ENCODE measurements at regions not wholly inside any gene's neighbourhood (a gene's known extent, or its start where the extent isn't known, plus 50 kb on each side); places are given as distances from the start of the nearest gene placed in this dataset.
"Not testable (repeated sequence)": the region's sequence is repeated elsewhere in the genome, so short reads cannot be mapped to it uniquely, and the experiment has no call there.

- H3K27ac ChIP-seq (ENCODE audit: low read length); ATAC-seq; intact Hi-C loops (cut with DNase I); H3K9me3 ChIP-seq (ENCODE audit: control insufficient read depth, low read length); DNase-seq; H3K4me3 ChIP-seq (ENCODE audit: low read length); H3K27me3 ChIP-seq (ENCODE audit: control insufficient read depth, insufficient read depth); H3K4me1 ChIP-seq (ENCODE audit: control insufficient read depth, insufficient read depth, low read length): not testable (repeated sequence)
- WGBS = 59% methylated on average over 5 of the region's 5 CpGs
Measured at GRCh38 chr13:18238586-18238985, 943.0 kb downstream of the TUBA3C start.

- Histone ChIP-seq H3K4me1 (ENCODE audit: control insufficient read depth, insufficient read depth, low read length) (no peaks in the 10 kb centered on the region), H3K27me3 (ENCODE audit: control insufficient read depth, insufficient read depth) (no peaks in the 10 kb centered on the region), H3K27ac (ENCODE audit: low read length) (no peak overlapping the region), H3K9me3 (ENCODE audit: control insufficient read depth, low read length) (no peaks in the 10 kb centered on the region), H3K4me3 (ENCODE audit: low read length) (no peak overlapping the region)
- peak in 1 of 3 donors; percentile 43 for DNase-seq
- ATAC-seq = no peak
- intact Hi-C loops (cut with DNase I) = no loop called here
- 93% methylated on average over 34 of the region's 34 CpGs for WGBS
Measured at GRCh38 chr13:18236528-18236815, 945.2 kb downstream of the TUBA3C start.

- H3K4me1 ChIP-seq (ENCODE audit: control insufficient read depth, insufficient read depth, low read length) = no peaks in the 10 kb centered on the region
- peak in 2 of 3 donors; percentile 48 to 49 for DNase-seq
- no peaks in the 10 kb centered on the region for H3K27me3 ChIP-seq (ENCODE audit: control insufficient read depth, insufficient read depth)
- no peak overlapping the region for H3K27ac ChIP-seq (ENCODE audit: low read length)
- no peaks in the 10 kb centered on the region for H3K9me3 ChIP-seq (ENCODE audit: control insufficient read depth, low read length)
- WGBS = 97% methylated on average over 94 of the region's 94 CpGs
- intact Hi-C loops (cut with DNase I) = no loop called here
- ATAC-seq = no peak
- no peak overlapping the region for H3K4me3 ChIP-seq (ENCODE audit: low read length)
Measured at GRCh38 chr13:18235756-18236527, 945.7 kb downstream of the TUBA3C start.

GRCh38 chr13:18235172-18235571 lies 946.5 kb downstream of the TUBA3C start:
- Histone ChIP-seq H3K27ac (ENCODE audit: low read length) (no peak overlapping the region), H3K4me3 (ENCODE audit: low read length) (no peak overlapping the region), H3K27me3 (ENCODE audit: control insufficient read depth, insufficient read depth) (no peaks in the 10 kb centered on the region), H3K4me1 (ENCODE audit: control insufficient read depth, insufficient read depth, low read length) (no peaks in the 10 kb centered on the region), H3K9me3 (ENCODE audit: control insufficient read depth, low read length) (no peaks in the 10 kb centered on the region)
- intact Hi-C loops (cut with DNase I) = no loop called here
- ATAC-seq (no peak), DNase-seq (peak in 1 of 3 donors; percentile 38)
- WGBS = 98% methylated on average over 47 of the region's 47 CpGs

DNA sequence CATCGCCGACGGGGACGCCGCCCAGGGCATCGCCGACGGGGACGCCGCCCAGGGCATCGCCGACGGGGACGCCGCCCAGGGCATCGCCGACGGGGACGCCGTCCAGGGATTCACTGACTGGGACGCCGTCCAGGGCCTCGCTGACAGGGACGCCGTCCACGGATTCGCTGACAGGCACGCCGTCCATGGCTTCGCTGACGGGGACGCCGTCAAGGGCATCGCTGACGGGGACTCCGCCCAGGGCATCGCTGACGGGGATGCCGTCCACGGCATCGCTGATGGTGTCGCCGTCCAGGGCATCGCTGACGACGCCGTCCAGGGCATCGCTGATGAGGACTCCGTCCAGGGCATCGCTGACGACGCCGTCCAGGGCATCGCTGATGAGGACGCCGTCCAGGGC lies 947.2 kb downstream of the TUBA3C start:
- 98% methylated on average over 56 of the region's 56 CpGs for WGBS
- ATAC-seq; H3K27me3 ChIP-seq (ENCODE audit: control insufficient read depth, insufficient read depth); DNase-seq; intact Hi-C loops (cut with DNase I); H3K4me3 ChIP-seq (ENCODE audit: low read length); H3K4me1 ChIP-seq (ENCODE audit: control insufficient read depth, insufficient read depth, low read length); H3K9me3 ChIP-seq (ENCODE audit: control insufficient read depth, low read length); H3K27ac ChIP-seq (ENCODE audit: low read length): not testable (repeated sequence)

- WGBS = 96% methylated on average over 71 of the region's 71 CpGs
- no peaks in the 10 kb centered on the region for H3K9me3 ChIP-seq (ENCODE audit: control insufficient read depth, low read length)
- no peak overlapping the region for H3K27ac ChIP-seq (ENCODE audit: low read length)
- intact Hi-C loops (cut with DNase I) = no loop called here
- H3K4me1 ChIP-seq (ENCODE audit: control insufficient read depth, insufficient read depth, low read length) = no peaks in the 10 kb centered on the region
- ATAC-seq (no peak), DNase-seq (no peak)
- H3K4me3 ChIP-seq (ENCODE audit: low read length) = no peak overlapping the region
- H3K27me3 ChIP-seq (ENCODE audit: control insufficient read depth, insufficient read depth) = no peaks in the 10 kb centered on the region
Measured at GRCh38 chr13:18233783-18234299, 947.8 kb downstream of the TUBA3C start.

- ATAC-seq (no peak), DNase-seq (peak in 1 of 3 donors; percentile 45)
- Histone ChIP-seq H3K27ac (ENCODE audit: low read length) (no peak overlapping the region), H3K4me1 (ENCODE audit: control insufficient read depth, insufficient read depth, low read length) (no peaks in the 10 kb centered on the region), H3K4me3 (ENCODE audit: low read length) (no peak overlapping the region), H3K27me3 (ENCODE audit: control insufficient read depth, insufficient read depth) (no peaks in the 10 kb centered on the region), H3K9me3 (ENCODE audit: control insufficient read depth, low read length) (no peaks in the 10 kb centered on the region)
- intact Hi-C loops (cut with DNase I) = no loop called here
- 97% methylated on average over 95 of the region's 95 CpGs for WGBS
Measured at GRCh38 chr13:18232994-18233782, 948.4 kb downstream of the TUBA3C start.

- H3K4me3 ChIP-seq (ENCODE audit: low read length) = no peak overlapping the region
- ATAC-seq (peak in 1 of 2 donors; percentile 24), DNase-seq (no peak)
- 95% methylated on average over 80 of the region's 80 CpGs for whole genome bisulfite sequencing
- H3K4me1 ChIP-seq (ENCODE audit: control insufficient read depth, insufficient read depth, low read length) = no peaks in the 10 kb centered on the region
- H3K27ac ChIP-seq (ENCODE audit: low read length) = no peak overlapping the region
- intact Hi-C loops (cut with DNase I) = no loop called here
- no peaks in the 10 kb centered on the region for H3K27me3 ChIP-seq (ENCODE audit: control insufficient read depth, insufficient read depth)
- no peaks in the 10 kb centered on the region for H3K9me3 ChIP-seq (ENCODE audit: control insufficient read depth, low read length)
Measured at GRCh38 chr13:18232298-18232993, 949.2 kb downstream of the TUBA3C start.

DNA sequence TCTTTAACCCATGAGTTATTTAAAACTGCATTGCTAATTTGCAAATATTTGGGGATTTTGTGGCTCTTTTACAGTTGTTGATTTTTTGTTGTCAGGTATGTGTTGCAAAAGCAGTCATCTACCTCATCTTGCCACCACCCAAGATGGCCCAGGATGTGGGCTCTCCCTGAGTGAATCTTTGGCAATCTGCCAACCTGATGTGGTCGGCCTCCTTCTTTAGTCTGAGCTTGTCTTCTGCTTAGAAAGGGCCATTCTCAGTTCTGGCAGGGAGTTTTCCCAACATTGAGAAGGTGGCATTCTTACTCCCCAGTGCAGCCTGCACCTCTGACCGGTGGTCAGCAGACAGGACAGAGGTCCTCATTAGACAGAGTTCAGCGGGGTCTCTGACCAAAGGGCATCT lies 957.2 kb downstream of the TUBA3C start:
- H3K4me1 ChIP-seq (ENCODE audit: control insufficient read depth, insufficient read depth, low read length); ATAC-seq; H3K9me3 ChIP-seq (ENCODE audit: control insufficient read depth, low read length); DNase-seq; H3K27me3 ChIP-seq (ENCODE audit: control insufficient read depth, insufficient read depth); H3K4me3 ChIP-seq (ENCODE audit: low read length); H3K27ac ChIP-seq (ENCODE audit: low read length); intact Hi-C loops (cut with DNase I): not testable (repeated sequence)
- 53% methylated on average over 3 of the region's 3 CpGs for WGBS

GRCh38 chr13:18214689-18215088 lies 966.9 kb downstream of the TUBA3C start:
- H3K27me3 ChIP-seq (ENCODE audit: control insufficient read depth, insufficient read depth); H3K4me3 ChIP-seq (ENCODE audit: low read length); H3K4me1 ChIP-seq (ENCODE audit: control insufficient read depth, insufficient read depth, low read length); intact Hi-C loops (cut with DNase I); H3K27ac ChIP-seq (ENCODE audit: low read length); H3K9me3 ChIP-seq (ENCODE audit: control insufficient read depth, low read length); DNase-seq: not testable (repeated sequence)
- ATAC-seq = peak; percentile 61 to 68

GRCh38 chr13:18213511-18213910 lies 968.1 kb downstream of the TUBA3C start:
- H3K4me1 ChIP-seq (ENCODE audit: control insufficient read depth, insufficient read depth, low read length); H3K27ac ChIP-seq (ENCODE audit: low read length); H3K4me3 ChIP-seq (ENCODE audit: low read length); intact Hi-C loops (cut with DNase I); H3K9me3 ChIP-seq (ENCODE audit: control insufficient read depth, low read length); DNase-seq; H3K27me3 ChIP-seq (ENCODE audit: control insufficient read depth, insufficient read depth): not testable (repeated sequence)
- 65% methylated on average over 2 of the region's 2 CpGs for WGBS
- peak; percentile 18 to 63 for ATAC-seq

All from right cardiac atrium (tissue), 5 donors.